ENCODE measurements at regions not wholly inside any gene's neighbourhood (a gene's known extent, or its start where the extent isn't known, plus 50 kb on each side); places are given as distances from the start of the nearest gene placed in this dataset.

DNA sequence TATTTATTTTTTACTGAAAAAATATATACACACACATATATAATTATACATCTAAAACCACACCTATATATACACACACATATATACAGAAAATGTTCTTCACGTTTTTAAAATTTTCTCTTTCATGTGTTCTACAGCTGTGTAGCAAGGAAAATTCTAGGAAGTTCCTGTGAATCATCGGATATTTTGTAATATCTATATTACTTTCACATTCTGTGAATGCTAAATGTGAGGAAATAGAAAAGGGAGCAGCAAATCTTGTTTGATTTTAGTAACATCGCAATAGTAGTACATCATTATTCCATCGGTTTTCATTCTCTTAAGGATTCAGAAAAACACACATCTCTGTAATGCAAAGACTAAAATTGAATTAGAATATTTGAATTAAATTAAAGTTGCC lies 836.8 kb upstream of the NECTIN3 start:
- no peak for DNase-seq (ENCODE audit: low read depth)

DNA sequence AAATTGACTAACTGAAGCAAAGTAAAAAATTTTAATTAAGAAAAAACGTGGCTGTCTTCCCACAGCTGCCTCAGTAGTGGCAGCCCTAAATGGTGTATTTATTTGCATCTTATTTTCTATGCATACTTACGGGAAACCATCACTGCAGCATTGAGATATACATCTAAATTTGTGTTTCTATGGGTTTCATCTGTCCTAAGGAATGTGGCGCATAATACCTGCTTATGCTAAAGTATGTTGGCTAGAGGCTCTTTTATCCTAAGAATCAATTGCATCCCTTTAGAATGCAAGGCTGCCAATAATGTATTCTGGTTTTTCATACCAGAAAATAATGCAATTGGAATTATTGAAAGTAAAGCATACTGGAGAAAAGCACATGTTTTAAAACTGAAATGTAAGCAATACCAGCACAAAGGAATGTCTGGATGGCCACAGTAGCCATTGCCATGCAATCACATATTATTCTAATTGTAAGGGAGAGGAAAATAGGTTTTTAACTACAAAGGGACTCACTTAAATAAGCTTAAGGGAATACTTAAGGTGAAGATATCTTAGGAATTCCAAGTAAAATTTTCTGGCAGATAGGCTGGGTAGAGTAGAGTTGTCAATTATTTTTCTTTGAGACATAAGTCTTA lies 834.5 kb upstream of the NECTIN3 start:
- no peak for DNase-seq (ENCODE audit: low read depth)

DNA sequence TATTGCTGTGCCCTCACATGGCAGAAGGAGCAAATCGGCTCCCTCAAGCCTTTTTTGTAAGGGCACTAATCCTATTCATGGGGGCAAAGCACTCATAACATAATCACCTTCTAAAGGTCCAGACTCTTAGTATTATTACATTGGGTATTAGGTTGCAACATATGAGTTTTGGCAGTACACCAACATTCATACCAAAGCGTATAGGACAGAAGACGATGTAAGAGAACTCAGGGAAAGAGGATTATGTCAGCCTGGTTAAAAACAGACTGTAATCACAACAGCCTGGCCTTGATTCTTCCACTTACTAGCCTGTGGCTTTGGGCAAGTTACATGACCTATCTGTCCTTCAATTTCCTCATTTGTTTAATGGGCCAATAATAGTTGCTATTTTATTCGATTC lies 828.5 kb upstream of the NECTIN3 start:
- no peak for DNase-seq (ENCODE audit: low read depth)

DNA sequence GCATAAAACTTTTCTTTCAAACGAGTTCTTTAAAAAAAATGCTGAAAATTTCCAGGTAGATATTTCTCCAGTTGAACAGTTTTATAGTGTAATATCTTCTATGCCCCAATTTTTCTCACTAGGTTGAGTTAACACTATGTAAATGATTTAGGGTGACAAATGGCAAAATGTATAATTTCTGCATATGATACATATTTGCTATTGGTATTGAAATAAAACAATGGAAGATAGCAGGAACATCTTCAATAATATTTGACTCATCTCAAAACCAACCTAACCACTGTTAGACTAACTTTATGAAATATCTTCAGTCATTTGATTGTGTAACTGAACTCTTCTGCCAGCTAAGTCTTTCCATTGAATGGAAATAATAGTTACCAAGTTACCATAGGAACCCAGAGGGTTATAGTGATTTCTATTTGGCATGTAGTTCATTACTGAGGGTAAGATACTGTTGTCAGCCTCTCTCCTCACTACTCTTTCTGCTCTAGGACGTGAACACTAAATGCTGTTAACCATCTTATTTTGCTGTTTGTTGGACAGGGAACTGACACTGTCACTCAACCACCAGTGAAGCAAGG lies 824.7 kb upstream of the NECTIN3 start:
- DNase-seq (ENCODE audit: low read depth), result no peak

DNA sequence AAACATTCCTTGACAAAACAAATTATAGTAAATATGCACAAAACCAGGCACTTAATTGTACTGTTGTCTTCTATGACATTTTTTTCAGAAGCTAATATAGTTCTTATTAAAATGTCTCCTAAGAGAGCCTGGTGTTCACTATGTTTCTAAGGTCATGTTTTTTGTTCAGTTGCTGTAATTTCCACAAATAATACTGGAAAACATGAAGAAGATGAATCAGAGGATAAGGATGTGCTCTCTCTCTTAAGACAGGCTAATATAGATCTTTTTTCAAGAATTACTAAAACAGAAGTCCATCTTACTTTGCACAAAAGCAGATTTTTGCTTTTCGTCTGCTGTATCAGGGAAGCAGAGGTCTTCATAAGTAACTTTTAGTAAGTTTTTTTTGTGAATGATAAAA lies 823.0 kb upstream of the NECTIN3 start:
- DNase-seq (ENCODE audit: low read depth), result no peak

DNA sequence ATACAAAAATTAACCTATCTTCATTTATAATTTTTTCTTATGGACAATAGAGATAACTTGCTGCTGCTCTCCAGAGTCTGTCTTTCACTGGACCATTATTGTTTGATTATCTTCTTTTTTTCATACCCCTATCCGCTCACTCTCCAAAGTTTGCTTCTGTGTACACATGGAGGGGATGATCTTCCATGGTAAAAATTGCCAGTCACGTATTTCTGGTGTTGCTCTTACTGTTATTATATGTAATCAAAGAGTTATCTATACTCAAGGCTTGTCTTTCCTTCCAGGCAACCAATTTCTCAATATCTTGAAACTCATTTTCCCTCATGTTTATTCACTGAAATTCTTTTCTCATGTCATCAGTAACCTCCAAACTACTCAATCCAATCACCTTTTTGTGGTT lies 817.8 kb upstream of the NECTIN3 start:
- DNase-seq (ENCODE audit: low read depth), result no peak

DNA sequence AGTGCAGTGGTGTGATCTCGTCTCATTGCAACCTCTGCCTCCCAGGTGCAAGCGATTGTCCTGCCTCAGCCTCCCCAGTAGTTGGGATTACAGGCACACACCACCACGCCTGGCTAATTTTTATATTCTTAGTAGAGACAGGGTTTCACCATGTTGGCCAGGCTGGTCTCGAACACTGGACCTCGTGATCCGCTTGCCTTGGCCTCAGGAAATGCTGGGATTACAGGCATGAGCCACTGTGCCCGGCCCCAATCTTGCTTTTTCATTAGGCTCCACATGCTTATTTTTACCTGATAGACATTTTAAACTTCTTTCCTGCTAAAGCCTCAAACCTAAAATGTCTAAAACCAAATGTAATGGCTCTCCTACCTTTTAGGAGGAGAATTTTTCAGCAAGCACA lies 817.0 kb upstream of the NECTIN3 start:
- DNase-seq (ENCODE audit: low read depth), result no peak

DNA sequence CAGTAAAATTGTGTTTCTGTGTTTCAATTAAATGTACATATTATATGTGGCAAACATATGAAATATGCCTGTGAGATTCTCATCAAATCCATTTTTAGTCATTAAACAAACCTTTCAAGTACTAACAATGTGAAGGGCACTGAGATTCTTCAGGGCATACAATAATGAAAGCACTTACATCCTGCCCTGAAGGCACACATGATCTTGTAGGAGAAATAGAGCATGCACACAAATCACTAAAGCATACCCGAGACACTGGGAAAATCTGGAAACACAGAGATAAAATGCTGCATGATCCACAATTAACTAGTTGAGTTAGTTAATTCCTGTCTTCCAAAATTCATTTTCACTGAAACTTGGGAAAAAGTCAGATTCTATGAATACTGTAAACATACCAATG lies 810.5 kb upstream of the NECTIN3 start:
- DNase-seq (ENCODE audit: low read depth), result no peak

DNA sequence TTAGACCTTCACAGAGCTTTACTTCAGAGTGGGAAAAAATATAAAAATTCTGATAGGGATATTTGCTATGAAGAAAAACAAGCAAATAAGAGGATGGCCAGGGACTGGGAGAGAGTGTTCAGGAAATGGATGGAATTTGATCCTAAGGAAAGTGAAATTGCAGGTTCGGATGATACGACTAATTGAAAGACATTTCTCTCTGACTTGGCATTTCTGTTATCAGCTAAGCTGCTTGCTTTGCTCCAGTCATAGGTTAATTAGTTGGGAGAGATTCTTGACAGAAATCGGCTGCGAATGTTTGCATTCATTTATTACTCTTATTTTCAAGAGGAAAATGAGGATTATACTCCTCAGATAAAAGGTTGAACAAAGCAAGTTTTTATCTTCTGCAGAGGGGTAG lies 808.7 kb upstream of the NECTIN3 start:
- no peak for DNase-seq (ENCODE audit: low read depth)

DNA sequence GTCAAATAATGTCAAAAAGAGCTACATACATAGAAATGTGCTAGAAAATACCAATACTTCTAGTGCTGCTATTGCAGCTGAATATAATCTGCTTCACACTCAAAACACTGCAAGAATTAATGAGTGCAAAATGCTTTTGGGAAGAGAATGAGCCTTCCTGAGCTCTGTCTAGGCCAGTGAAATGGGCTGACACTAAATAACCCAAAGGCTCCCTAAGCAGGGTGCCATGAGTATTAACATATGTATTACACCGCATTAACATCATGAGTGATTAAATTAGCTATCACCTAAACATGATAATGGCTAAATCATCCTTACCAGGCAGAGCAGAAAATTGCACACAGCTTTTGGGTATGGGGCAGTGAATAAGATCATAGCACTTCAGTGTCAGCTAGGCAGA lies 806.3 kb upstream of the NECTIN3 start:
- no peak for DNase-seq (ENCODE audit: low read depth)

DNA sequence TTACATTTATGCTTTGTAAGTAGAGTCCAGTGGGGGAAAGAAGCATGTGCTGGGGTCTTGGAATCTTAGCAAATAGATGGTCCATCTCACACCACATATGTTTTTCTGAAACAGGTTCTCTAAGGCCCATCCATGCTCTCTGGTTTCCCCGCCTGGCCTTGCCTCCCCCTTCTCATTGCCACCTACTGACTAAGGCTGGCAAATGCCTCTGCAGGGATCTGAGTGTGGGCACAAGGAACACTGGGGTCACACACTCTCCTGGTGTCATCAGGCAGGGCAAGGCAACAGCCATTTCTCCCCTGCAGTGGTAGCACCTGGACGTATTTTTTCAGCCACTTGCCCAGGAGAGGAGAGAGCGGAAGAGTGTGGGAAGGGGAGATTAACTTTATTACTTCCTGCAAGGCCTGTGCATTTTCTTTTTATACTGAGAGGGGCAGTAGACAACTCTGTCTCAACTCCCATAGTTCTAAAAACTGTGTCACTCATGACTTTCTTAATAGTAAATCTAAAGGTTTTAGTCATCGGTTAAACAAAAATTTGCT lies 804.2 kb upstream of the NECTIN3 start:
- no peak for DNase-seq (ENCODE audit: low read depth)

DNA sequence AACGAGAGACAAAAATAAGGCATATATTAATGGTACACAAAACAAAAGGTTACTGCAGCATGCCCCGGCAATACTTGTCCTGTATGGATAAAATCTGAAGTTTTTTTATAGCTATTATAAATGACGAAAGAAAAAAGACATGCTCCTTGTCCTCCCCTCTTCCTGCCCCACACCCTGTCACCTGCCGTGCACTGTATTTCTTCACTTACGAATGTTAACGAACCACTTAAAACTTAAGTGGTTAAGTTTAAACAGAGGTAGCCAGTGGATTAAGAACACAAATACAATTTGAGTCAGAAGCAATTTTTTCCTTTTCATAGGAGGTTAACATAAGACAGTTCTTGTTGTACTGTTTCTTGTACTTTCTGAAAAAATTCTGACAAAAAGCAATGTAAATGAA lies 799.1 kb upstream of the NECTIN3 start:
- DNase-seq (ENCODE audit: low read depth), result no peak

DNA sequence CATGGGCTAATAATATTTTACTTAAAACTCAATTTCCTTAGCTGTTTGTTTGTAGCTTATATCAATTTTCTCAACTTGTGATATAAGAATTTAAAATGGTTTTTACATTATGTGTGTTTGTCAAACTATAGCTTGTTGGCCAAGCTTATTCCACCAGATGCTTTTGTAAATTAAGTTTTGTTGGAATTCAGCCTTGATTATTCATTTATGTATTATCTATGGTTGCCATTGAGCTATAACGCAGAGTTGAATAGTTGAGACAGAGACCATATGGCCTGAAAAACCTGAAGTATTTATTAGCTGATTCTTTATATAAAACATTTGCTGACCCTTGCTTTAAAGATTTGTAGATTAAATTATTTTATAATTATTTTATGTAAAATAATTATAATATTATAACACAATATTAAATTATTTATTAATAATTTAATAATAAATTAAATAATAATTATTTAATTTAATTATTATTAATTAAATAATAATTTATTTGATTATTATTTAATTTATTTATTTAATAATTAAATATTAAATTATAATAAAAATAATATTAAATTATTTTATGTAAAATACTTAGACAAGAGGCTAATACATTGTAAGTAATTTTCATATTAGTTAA lies 779.6 kb upstream of the NECTIN3 start:
- DNase-seq (ENCODE audit: low read depth), result no peak

DNA sequence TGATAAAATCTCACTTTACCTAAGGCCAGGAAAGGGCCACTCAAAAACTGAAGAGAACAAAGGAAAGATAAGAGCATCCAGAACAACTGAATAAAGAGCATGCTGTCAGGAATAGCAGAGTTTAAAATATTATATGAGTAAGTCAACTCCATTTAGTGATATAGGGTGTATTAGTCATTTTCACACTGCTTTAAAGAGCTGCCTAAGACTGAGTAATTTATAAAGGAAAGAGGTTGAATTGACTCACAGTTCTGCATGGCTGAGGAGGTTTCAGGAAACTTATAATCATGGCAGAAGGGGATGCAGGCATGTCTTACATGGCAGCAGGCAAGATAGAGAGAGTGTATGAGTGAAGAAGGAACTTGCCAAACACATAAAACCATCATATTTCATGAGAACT lies 778.0 kb upstream of the NECTIN3 start:
- DNase-seq (ENCODE audit: low read depth), result no peak

DNA sequence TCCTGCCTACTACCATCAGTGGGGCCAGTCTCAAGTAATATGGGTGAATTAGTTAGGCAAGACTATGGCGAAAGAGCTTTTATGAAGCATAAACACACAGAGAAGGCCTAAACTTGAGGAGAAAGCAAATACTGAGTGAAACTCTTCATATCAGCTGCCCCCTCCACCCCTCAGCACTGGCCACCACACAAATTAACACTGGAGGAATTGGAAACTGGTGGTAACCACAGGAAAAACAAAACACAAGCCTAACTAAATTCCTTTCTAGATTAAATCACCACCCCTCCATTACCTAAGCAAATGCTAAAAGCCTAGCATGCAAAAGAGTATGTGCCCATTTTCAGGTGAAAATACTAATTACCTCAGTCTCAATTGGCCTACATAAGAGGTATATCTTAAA lies 774.7 kb upstream of the NECTIN3 start:
- DNase-seq (ENCODE audit: low read depth), result no peak

DNA sequence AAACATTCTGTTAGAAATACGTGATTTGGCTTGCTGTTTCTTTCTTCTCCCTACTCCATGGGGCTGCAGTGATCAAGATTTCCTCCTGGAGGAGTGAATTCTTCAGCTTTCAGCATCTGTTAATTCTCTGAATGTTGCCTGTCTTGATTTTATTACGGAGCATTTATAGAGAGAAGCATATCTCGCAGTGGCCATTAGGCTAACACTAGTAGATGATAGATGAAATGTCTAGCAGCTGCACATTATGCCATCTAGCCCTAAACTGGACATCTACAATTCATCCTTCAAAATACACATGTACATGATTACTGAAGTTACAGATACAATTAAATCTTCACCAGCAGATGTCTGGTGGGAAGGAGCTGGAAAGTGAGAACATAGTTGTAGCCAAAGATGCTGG lies 769.8 kb upstream of the NECTIN3 start:
- DNase-seq (ENCODE audit: low read depth), result no peak

DNA sequence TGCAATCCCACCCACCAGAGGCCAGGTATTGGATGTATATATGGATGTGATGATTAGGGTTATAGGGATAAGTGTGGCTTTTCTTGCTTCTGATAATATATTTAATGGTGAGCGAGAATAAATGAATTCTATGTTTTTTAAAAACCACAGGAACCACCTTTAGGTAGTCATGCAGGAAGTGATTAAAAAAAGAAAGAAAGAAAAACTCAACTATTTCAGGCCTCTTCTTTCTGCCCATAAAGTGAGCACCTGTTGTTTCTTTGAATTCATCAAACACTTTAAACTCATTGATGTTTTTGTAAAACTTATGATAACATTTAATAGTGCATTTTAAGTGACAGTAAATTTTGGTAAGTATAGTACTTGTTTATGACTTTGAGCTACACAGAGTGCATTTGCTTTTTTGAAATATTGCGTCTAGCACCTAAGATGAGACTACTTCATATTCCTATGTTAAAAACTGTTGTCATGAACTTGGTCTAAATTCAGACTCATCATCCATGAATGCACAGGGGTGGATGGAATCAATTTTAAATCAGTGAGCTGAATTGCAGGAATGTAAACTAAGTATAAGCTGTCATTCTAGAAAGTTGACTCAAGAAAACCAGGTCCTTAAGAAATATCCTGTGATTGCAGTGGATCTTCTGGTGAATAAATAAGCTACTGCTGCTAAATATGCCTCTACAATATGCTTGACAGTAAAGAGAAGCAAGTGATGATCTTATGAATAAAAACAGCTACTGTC lies 764.4 kb upstream of the NECTIN3 start:
- DNase-seq (ENCODE audit: low read depth), result no peak

DNA sequence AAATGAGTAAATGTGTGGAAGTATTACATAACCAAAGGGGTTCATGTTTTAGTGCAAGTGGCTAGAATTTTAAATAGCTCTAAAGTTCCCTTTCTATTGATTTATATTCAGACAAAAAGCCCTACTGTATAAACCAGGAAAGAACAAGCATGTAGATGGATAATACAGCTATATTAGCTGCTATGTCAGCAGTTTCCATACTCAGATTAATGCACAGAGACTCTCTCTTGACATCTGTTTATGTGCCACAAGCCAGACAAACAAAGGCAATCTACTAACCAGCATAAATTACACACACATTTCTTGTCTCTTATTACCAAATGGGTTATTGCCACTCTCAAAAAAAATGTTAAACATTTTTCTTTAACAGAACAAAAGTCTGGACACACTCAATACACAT lies 760.1 kb upstream of the NECTIN3 start:
- no peak for DNase-seq (ENCODE audit: low read depth)

DNA sequence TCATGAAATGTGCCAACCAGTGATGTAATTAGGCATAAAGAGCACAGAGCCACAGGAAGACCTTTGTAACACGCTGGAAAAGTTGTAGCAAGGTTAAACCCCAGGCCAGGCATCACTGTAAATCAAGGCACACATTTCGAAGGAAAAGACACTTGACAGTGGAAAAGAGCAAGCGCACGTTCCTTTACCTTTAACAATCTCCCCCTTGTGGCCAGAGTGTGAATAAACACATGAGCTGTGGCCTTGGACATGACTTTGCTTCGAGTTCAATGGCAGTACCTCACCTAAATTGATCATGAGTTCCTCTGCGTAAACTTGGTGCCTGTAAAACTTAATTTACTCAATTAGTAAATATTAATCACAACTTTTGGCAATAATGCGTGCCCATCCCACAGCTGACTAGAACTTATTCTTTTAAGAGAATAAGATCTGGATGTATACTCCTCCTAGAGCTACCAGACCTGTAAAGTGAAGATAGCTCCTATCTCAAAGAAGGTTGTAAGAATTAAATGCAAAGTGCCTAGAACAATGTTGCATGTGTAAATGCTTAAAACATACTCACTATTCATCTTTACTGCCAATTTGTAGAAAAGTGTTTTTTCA lies 757.0 kb upstream of the NECTIN3 start:
- DNase-seq (ENCODE audit: low read depth), result peak; percentile 22

DNA sequence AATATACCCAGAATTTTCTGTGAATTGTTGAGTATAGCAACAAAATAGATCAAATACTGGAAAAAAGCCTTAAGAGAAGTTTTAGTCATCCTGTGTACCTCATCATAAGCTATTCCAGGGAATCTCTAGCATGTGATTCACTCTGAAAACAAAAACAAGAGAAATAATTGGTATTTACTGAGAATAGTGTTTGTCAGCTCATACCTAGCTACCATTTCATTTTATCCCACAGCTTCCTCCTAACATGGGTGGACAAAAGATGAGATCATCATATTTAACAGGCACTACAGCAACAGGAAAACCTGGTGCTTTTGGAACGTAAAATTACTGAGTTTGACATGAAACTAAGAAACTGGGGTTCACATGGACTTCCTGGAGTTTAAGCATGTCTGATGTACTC lies 753.5 kb upstream of the NECTIN3 start:
- DNase-seq (ENCODE audit: low read depth), result no peak

DNA sequence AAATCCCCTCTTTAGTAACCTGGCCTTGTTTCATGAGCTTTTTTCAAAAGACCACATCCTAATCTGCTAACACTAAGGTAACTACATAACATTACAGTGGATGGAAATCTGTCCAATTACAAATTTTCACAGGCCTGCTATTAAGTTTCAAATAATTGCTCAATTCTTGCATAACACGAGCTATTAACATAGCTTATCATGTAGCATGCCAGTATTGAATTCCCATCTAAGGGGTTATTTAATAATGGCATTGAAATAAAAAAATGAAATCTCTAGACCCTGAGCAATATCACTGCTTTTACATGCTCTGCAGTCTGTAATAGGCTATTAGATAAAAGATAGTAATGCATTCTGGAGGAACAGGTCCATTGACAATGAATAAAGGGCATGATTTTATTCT lies 748.3 kb upstream of the NECTIN3 start:
- DNase-seq (ENCODE audit: low read depth), result no peak

DNA sequence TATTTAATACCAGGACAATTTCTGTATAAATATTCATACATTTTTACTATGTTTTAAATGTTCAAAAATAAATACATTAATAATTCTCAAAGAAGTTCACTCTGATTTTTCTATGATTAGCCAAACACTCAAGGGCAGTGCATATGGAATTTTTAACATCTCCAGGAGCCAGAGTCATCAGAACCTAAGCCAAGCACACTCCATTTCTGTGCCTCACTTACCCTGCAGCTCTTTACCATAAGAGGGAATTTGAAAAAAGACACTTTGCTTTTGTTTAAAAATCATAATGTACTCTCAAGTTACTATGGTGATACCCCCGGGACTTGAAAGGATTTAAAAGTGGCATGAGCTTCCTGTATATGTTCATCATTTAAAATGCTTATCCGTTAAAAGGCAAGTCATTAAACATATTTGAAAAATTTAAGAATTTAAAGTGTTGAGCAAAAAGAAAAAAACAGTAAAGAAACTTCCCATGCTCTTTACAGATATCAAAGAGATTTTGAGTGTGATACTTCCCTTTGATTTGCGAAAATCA lies 747.4 kb upstream of the NECTIN3 start:
- DNase-seq (ENCODE audit: low read depth), result no peak
